HEK293 (cell line): ENCODE measurements at regions not wholly inside any gene's neighbourhood (a gene's known extent, or its start where the extent isn't known, plus 50 kb on each side); places are given as distances from the start of the nearest gene placed in this dataset.

Experiments used
- AEBP2 ChIP-seq: fragments of 450-650 bp; formaldehyde crosslinking; IDR thresholded peaks from 2 replicates; pipeline ENCODE4 v1.5.1; 2016; ENCODE audit warnings: missing biosample characterization, missing genetic modification characterization, borderline replicate concordance
- EGR2 ChIP-seq: fragments of 450-650 bp; formaldehyde crosslinking; IDR thresholded peaks from 2 replicates; pipeline ENCODE4 v1.5.1; 2016; ENCODE audit warnings: low read depth, missing biosample characterization, missing genetic modification characterization
- HOXC10 ChIP-seq: sonication (generic); formaldehyde crosslinking; IDR thresholded peaks from 2 replicates; pipeline ENCODE4 v1.8.1; 2023; ENCODE audit warnings: mild to moderate bottlenecking, missing genetic modification reagents
- KLF7 ChIP-seq: fragments of 450-650 bp; formaldehyde crosslinking; IDR thresholded peaks from 2 replicates; pipeline ENCODE4 v1.5.1; 2016; ENCODE audit warnings: missing biosample characterization, missing genetic modification characterization, borderline replicate concordance
- PBX3 ChIP-seq: sonication (generic); formaldehyde crosslinking; IDR thresholded peaks from 2 replicates; pipeline ENCODE4 v1.8.1; 2022; ENCODE audit warnings: mild to moderate bottlenecking, moderate library complexity, missing genetic modification reagents
- REST ChIP-seq: fragments of 450-650 bp; formaldehyde crosslinking; IDR thresholded peaks from 2 replicates; pipeline ENCODE4 v1.5.1; 2016; ENCODE audit warnings: missing biosample characterization, missing genetic modification characterization
- SCRT1 ChIP-seq: fragments of 450-650 bp; formaldehyde crosslinking; IDR thresholded peaks from 2 replicates; pipeline ENCODE4 v1.5.1; 2016; ENCODE audit warnings: missing biosample characterization, missing genetic modification characterization, borderline replicate concordance
- SP7 ChIP-seq: fragments of 450-650 bp; formaldehyde crosslinking; IDR thresholded peaks from 2 replicates; pipeline ENCODE4 v1.5.1; 2016; ENCODE audit warnings: missing biosample characterization, missing genetic modification characterization
- YY2 ChIP-seq: fragments of 450-650 bp; formaldehyde crosslinking; IDR thresholded peaks from 2 replicates; pipeline ENCODE4 v1.5.1; 2016; ENCODE audit warnings: missing biosample characterization, missing genetic modification characterization
- ZBTB17 ChIP-seq: fragments of 450-650 bp; formaldehyde crosslinking; IDR thresholded peaks from 2 replicates; pipeline ENCODE4 v1.5.1; 2016; ENCODE audit warnings: missing biosample characterization, missing genetic modification characterization
- ZBTB21 ChIP-seq: fragments of 450-650 bp; formaldehyde crosslinking; IDR thresholded peaks from 2 replicates; pipeline ENCODE4 v1.5.1; 2017; ENCODE audit warnings: missing biosample characterization, missing genetic modification characterization
- ZBTB26 ChIP-seq: fragments of 450-650 bp; formaldehyde crosslinking; optimal IDR thresholded peaks from 2 replicates; pipeline ENCODE3; 2016; ENCODE audit warnings: missing biosample characterization, mild to moderate bottlenecking, missing genetic modification characterization
- ZBTB48 ChIP-seq: fragments of 450-650 bp; formaldehyde crosslinking; IDR thresholded peaks from 2 replicates; pipeline ENCODE4 v1.5.1; 2016; ENCODE audit warnings: missing biosample characterization, missing genetic modification characterization
- ZBTB6 ChIP-seq: fragments of 450-650 bp; formaldehyde crosslinking; IDR thresholded peaks from 2 replicates; pipeline ENCODE4 v1.5.1; 2017; ENCODE audit warnings: missing biosample characterization, missing genetic modification characterization
- ZIC2 ChIP-seq: fragments of 450-650 bp; formaldehyde crosslinking; IDR thresholded peaks from 2 replicates; pipeline ENCODE4 v1.5.1; 2016; ENCODE audit warnings: missing biosample characterization, missing genetic modification characterization
- ZNF133 ChIP-seq: fragments of 450-650 bp; formaldehyde crosslinking; IDR thresholded peaks from 2 replicates; pipeline ENCODE4 v1.5.1; 2016; ENCODE audit warnings: missing biosample characterization, missing genetic modification characterization
- ZNF140 ChIP-seq: fragments of 450-650 bp; formaldehyde crosslinking; IDR thresholded peaks from 2 replicates; pipeline ENCODE4 v1.5.1; 2016; ENCODE audit warnings: missing biosample characterization, missing genetic modification characterization
- ZNF202 ChIP-seq: fragments of 450-650 bp; formaldehyde crosslinking; IDR thresholded peaks from 2 replicates; pipeline ENCODE4 v1.5.1; 2016; ENCODE audit warnings: missing biosample characterization, missing genetic modification characterization, borderline replicate concordance
- ZNF221 ChIP-seq: fragments of 450-650 bp; formaldehyde crosslinking; IDR thresholded peaks from 2 replicates; pipeline ENCODE4 v1.5.1; 2017; ENCODE audit warnings: missing biosample characterization, missing genetic modification characterization, borderline replicate concordance
- ZNF398 ChIP-seq: fragments of 450-650 bp; formaldehyde crosslinking; IDR thresholded peaks from 2 replicates; pipeline ENCODE4 v1.5.1; 2017; ENCODE audit warnings: missing biosample characterization, missing genetic modification characterization
- ZNF548 ChIP-seq: fragments of 450-650 bp; formaldehyde crosslinking; IDR thresholded peaks from 2 replicates; pipeline ENCODE4 v1.5.1; 2016; ENCODE audit warnings: missing biosample characterization, missing genetic modification characterization
- ZNF600 ChIP-seq: fragments of 450-650 bp; formaldehyde crosslinking; IDR thresholded peaks from 2 replicates; pipeline ENCODE4 v1.5.1; 2016; ENCODE audit warnings: missing biosample characterization, missing genetic modification characterization
- ZNF624 ChIP-seq: fragments of 450-650 bp; formaldehyde crosslinking; IDR thresholded peaks from 2 replicates; pipeline ENCODE4 v1.5.1; 2017; ENCODE audit warnings: missing biosample characterization, missing genetic modification characterization
- ZNF707 ChIP-seq: fragments of 450-650 bp; formaldehyde crosslinking; IDR thresholded peaks from 2 replicates; pipeline ENCODE4 v1.5.1; 2016; ENCODE audit warnings: missing biosample characterization, missing genetic modification characterization
- ZNF776 ChIP-seq: fragments of 450-650 bp; formaldehyde crosslinking; IDR thresholded peaks from 2 replicates; pipeline ENCODE4 v1.5.0; 2017; ENCODE audit warnings: missing biosample characterization, missing genetic modification characterization, borderline replicate concordance
- ZNF777 ChIP-seq: fragments of 450-650 bp; formaldehyde crosslinking; IDR thresholded peaks from 2 replicates; pipeline ENCODE4 v1.5.1; 2017; ENCODE audit warnings: missing biosample characterization, missing genetic modification characterization, borderline replicate concordance
- ZNF830 ChIP-seq: fragments of 450-650 bp; IDR thresholded peaks from 2 replicates; pipeline ENCODE4 v1.5.0; 2018; ENCODE audit warnings: missing biosample characterization, missing genetic modification characterization, low read depth, mild to moderate bottlenecking, moderate library complexity
- ZSCAN4 ChIP-seq: fragments of 450-650 bp; formaldehyde crosslinking; IDR thresholded peaks from 2 replicates; pipeline ENCODE4 v1.5.1; 2017; ENCODE audit warnings: missing biosample characterization, missing genetic modification characterization

GRCh38 chr11:19345848-19346681 lies 105.3 kb upstream of the E2F8 start (continued):
- no peak; the same call in 1 of the 2 replicates for TF ChIP-seq REST (tag by site-specific recombination)
- TF ChIP-seq ZBTB6 = no peak
- TF ChIP-seq ZNF398 (tag by site-specific recombination) = no peak; the same call in 1 of the 2 replicates
- TF ChIP-seq YY2 = no peak
- TF ChIP-seq ZNF624 (tag by site-specific recombination) = no peak
- no peak for TF ChIP-seq ZNF707 (tag by site-specific recombination)
- TF ChIP-seq ZNF221 (tag by site-specific recombination) = no peak
- TF ChIP-seq SCRT1 = no peak
- TF ChIP-seq ZBTB26 (tag by site-specific recombination) = peak; percentile 73
- TF ChIP-seq ZNF777 (tag by site-specific recombination) = peak; percentile 35
- no peak for TF ChIP-seq ZNF140
- no peak for TF ChIP-seq ZNF830 (tag by site-specific recombination)
- TF ChIP-seq ZBTB48 (tag by site-specific recombination) = peak; percentile 38
- no peak for TF ChIP-seq ZNF133 (tag by site-specific recombination)
- peak; percentile 49 for TF ChIP-seq ZNF600
- peak; percentile 95 for TF ChIP-seq ZBTB17 (tag by site-specific recombination)
- no peak for TF ChIP-seq ZNF548
- TF ChIP-seq ZIC2 (tag by site-specific recombination) = peak; percentile 74
- TF ChIP-seq ZNF776 (tag by site-specific recombination) = no peak
- TF ChIP-seq HOXC10 (CRISPR knock-in tag) = 0 out of 2 replicates have a peak, but pooled peaks have one; percentile 64
- no peak for TF ChIP-seq PBX3 (CRISPR knock-in tag)
- TF ChIP-seq ZBTB21 (tag by site-specific recombination) = no peak
- no peak for TF ChIP-seq KLF7 (tag by site-specific recombination)
- TF ChIP-seq AEBP2 (tag by site-specific recombination) = no peak
- no peak for TF ChIP-seq SP7 (tag by site-specific recombination)
- peak; percentile 98 for TF ChIP-seq EGR2 (tag by site-specific recombination)
- no peak for TF ChIP-seq ZNF202 (tag by site-specific recombination)
- TF ChIP-seq ZSCAN4 (tag by site-specific recombination) = no peak
